HEK293 (cell line): ENCODE measurements at regions not wholly inside any gene's neighbourhood (a gene's known extent, or its start where the extent isn't known, plus 50 kb on each side); places are given as distances from the start of the nearest gene placed in this dataset.

Source experiments
- SCRT1 ChIP-seq: fragments of 450-650 bp; formaldehyde crosslinking; IDR thresholded peaks from 2 replicates; pipeline ENCODE4 v1.5.1; 2016; ENCODE audit warnings: missing biosample characterization, missing genetic modification characterization, borderline replicate concordance
- ZIC2 ChIP-seq: fragments of 450-650 bp; formaldehyde crosslinking; IDR thresholded peaks from 2 replicates; pipeline ENCODE4 v1.5.1; 2016; ENCODE audit warnings: missing biosample characterization, missing genetic modification characterization
- ZNF121 ChIP-seq: fragments of 450-650 bp; formaldehyde crosslinking; IDR thresholded peaks from 2 replicates; pipeline ENCODE4 v1.5.1; 2016; ENCODE audit warnings: missing biosample characterization, missing genetic modification characterization
- ZNF274 ChIP-seq, 2 experiments: fragments of 200-500 bp in 1 of 2; fragments of 450-650 bp in 1 of 2; sonication (Bioruptor generic) in 1 of 2; formaldehyde crosslinking in 1 of 2; IDR thresholded peaks; 2 replicates each; pipeline versions ENCODE4 v1.5.1 to v1.6.1; 2014 to 2016; ENCODE audit warnings: borderline replicate concordance in 1 of 2, inconsistent platforms in 1 of 2, low read length in 1 of 2, missing biosample characterization in 1 of 2, missing genetic modification characterization in 1 of 2
- ZNF354C ChIP-seq: fragments of 450-650 bp; formaldehyde crosslinking; IDR thresholded peaks from 2 replicates; pipeline ENCODE4 v1.5.1; 2016; ENCODE audit warnings: missing biosample characterization, missing genetic modification characterization, low read depth, borderline replicate concordance
- ZNF571 ChIP-seq: fragments of 450-650 bp; formaldehyde crosslinking; IDR thresholded peaks from 2 replicates; pipeline ENCODE4 v1.5.0; 2017; ENCODE audit warnings: missing biosample characterization, missing genetic modification characterization
- ZNF792 ChIP-seq: fragments of 450-650 bp; formaldehyde crosslinking; IDR thresholded peaks from 2 replicates; pipeline ENCODE4 v1.5.1; 2016; ENCODE audit warnings: missing biosample characterization, missing genetic modification characterization
- TF ChIP-seq, protein P1 (sequence below): fragments of 450-650 bp; formaldehyde crosslinking; IDR thresholded peaks from 2 replicates; pipeline ENCODE4 v1.5.1; 2016; ENCODE audit warnings: missing biosample characterization, missing genetic modification characterization
- TF ChIP-seq, protein P2 (sequence below): fragments of 450-650 bp; formaldehyde crosslinking; IDR thresholded peaks from 2 replicates; pipeline ENCODE4 v1.5.1; 2016; ENCODE audit warnings: missing biosample characterization, missing genetic modification characterization

DNA sequence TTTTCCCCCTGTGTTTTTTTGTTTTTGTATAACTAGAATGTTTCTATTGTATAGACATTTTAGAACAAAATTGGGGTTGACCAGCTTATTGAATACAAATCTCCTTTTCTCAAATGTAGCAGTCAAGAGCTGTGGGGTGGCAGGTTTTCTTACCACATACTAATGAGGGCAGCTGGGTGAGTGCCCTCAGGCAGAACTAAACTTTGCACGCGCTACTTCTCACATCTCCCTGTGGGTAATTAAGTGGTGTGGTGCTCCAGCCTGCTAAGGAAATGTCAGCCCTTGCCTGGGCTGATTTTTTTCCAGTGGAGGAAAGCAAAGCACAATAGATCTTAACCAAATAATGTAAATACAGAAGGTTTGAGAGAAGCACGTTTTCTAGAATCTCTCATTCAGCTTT is 717.6 kb upstream of the TENM3 start:
- no peak for TF ChIP-seq ZIC2
- no peak for TF ChIP-seq ZNF121
- TF ChIP-seq, protein P1, sequence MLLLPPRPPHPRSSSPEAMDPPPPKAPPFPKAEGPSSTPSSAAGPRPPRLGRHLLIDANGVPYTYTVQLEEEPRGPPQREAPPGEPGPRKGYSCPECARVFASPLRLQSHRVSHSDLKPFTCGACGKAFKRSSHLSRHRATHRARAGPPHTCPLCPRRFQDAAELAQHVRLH (tag by site-specific recombination): no peak
- TF ChIP-seq, protein P2, sequence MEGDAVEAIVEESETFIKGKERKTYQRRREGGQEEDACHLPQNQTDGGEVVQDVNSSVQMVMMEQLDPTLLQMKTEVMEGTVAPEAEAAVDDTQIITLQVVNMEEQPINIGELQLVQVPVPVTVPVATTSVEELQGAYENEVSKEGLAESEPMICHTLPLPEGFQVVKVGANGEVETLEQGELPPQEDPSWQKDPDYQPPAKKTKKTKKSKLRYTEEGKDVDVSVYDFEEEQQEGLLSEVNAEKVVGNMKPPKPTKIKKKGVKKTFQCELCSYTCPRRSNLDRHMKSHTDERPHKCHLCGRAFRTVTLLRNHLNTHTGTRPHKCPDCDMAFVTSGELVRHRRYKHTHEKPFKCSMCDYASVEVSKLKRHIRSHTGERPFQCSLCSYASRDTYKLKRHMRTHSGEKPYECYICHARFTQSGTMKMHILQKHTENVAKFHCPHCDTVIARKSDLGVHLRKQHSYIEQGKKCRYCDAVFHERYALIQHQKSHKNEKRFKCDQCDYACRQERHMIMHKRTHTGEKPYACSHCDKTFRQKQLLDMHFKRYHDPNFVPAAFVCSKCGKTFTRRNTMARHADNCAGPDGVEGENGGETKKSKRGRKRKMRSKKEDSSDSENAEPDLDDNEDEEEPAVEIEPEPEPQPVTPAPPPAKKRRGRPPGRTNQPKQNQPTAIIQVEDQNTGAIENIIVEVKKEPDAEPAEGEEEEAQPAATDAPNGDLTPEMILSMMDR (tag by site-specific recombination): no peak
- TF ChIP-seq ZNF274 (IDR thresholded peaks at IDR 0.05; ENCODE audit: low read length): no peak
- no peak for TF ChIP-seq ZNF274 (tag by site-specific recombination; IDR thresholded peaks at IDR 0.05; ENCODE audit: borderline replicate concordance)
- TF ChIP-seq ZNF792: no peak
- no peak for TF ChIP-seq ZNF571 (tag by site-specific recombination)
- no peak for TF ChIP-seq ZNF354C (tag by site-specific recombination)
- TF ChIP-seq SCRT1 (tag by site-specific recombination): no peak
